WTC11 (cell line): ENCODE measurements at regions not wholly inside any gene's neighbourhood (a gene's known extent, or its start where the extent isn't known, plus 50 kb on each side); places are given as distances from the start of the nearest gene placed in this dataset.

Experiments
- SMAD4 ChIP-seq: sonication (generic); formaldehyde crosslinking; IDR thresholded peaks from 2 replicates; pipeline ENCODE4 v1.8.0; 2022; ENCODE audit warnings: mild to moderate bottlenecking, missing genetic modification reagents
- SP1 ChIP-seq: sonication (generic); formaldehyde crosslinking; conservative IDR thresholded peaks from 2 replicates; pipeline ENCODE4 v1.8.1; 2022; ENCODE audit warnings: missing genetic modification reagents
- TEAD1 ChIP-seq: sonication (generic); formaldehyde crosslinking; IDR thresholded peaks from 2 replicates; pipeline ENCODE4 v1.8.0; 2022; ENCODE audit warnings: mild to moderate bottlenecking, missing genetic modification reagents
- ZBTB21 ChIP-seq: sonication (generic); formaldehyde crosslinking; IDR thresholded peaks from 2 replicates; pipeline ENCODE4 v1.8.1; 2023; ENCODE audit warnings: mild to moderate bottlenecking, missing genetic modification reagents, borderline replicate concordance
- TF ChIP-seq, protein P1 (sequence below): sonication (generic); formaldehyde crosslinking; IDR thresholded peaks from 2 replicates; pipeline ENCODE4 v1.8.1; 2022; ENCODE audit warnings: missing genetic modification reagents, borderline replicate concordance
- TF ChIP-seq, protein P2 (sequence below): fragments of 250-450 bp; sonication (Bioruptor Pico); IDR thresholded peaks from 2 replicates; pipeline ENCODE4 v1.9.0; 2021; ENCODE audit warnings: mild to moderate bottlenecking, borderline replicate concordance
- TF ChIP-seq, protein P3 (sequence below): fragments of 200-600 bp; IDR thresholded peaks from 2 replicates; pipeline ENCODE4 v1.8.0; 2022; ENCODE audit warnings: antibody characterized with exemption
- TF ChIP-seq, protein P4 (sequence below): sonication (generic); formaldehyde crosslinking; IDR thresholded peaks from 2 replicates; pipeline ENCODE4 v1.8.0; 2022; ENCODE audit warnings: mild to moderate bottlenecking, missing genetic modification reagents
- TF ChIP-seq, protein P5 (sequence below): sonication (generic); formaldehyde crosslinking; IDR thresholded peaks from 2 replicates; pipeline ENCODE4 v1.8.1; 2023; ENCODE audit warnings: mild to moderate bottlenecking, missing genetic modification reagents

DNA sequence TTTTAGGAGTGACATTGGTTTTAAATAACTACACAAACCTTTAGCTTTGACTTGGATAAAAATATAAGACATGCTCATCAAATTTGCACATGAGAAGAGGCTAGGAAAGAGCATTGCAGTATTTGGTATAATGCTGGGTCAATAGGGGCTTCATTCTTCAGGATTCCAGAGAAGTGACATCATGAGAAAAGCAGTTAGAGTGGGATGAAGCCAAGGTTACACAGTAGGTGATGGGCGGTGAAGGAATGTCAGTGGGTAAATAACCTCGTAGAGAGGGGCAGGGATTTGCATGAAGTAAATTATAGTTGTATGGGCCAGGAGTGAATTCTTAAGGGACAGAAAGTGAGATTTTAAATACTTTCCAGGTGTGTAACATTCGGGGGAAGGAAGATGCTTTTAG is 216.2 kb downstream of the RFPL4B start:
- TF ChIP-seq, protein P1, sequence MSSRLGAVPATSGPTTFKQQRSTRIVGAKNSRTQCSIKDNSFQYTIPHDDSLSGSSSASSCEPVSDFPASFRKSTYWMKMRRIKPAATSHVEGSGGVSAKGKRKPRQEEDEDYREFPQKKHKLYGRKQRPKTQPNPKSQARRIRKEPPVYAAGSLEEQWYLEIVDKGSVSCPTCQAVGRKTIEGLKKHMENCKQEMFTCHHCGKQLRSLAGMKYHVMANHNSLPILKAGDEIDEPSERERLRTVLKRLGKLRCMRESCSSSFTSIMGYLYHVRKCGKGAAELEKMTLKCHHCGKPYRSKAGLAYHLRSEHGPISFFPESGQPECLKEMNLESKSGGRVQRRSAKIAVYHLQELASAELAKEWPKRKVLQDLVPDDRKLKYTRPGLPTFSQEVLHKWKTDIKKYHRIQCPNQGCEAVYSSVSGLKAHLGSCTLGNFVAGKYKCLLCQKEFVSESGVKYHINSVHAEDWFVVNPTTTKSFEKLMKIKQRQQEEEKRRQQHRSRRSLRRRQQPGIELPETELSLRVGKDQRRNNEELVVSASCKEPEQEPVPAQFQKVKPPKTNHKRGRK (CRISPR knock-in tag), result no peak
- TF ChIP-seq ZBTB21 (CRISPR knock-in tag), result no peak
- no peak for TF ChIP-seq TEAD1 (CRISPR knock-in tag)
- TF ChIP-seq, protein P2, sequence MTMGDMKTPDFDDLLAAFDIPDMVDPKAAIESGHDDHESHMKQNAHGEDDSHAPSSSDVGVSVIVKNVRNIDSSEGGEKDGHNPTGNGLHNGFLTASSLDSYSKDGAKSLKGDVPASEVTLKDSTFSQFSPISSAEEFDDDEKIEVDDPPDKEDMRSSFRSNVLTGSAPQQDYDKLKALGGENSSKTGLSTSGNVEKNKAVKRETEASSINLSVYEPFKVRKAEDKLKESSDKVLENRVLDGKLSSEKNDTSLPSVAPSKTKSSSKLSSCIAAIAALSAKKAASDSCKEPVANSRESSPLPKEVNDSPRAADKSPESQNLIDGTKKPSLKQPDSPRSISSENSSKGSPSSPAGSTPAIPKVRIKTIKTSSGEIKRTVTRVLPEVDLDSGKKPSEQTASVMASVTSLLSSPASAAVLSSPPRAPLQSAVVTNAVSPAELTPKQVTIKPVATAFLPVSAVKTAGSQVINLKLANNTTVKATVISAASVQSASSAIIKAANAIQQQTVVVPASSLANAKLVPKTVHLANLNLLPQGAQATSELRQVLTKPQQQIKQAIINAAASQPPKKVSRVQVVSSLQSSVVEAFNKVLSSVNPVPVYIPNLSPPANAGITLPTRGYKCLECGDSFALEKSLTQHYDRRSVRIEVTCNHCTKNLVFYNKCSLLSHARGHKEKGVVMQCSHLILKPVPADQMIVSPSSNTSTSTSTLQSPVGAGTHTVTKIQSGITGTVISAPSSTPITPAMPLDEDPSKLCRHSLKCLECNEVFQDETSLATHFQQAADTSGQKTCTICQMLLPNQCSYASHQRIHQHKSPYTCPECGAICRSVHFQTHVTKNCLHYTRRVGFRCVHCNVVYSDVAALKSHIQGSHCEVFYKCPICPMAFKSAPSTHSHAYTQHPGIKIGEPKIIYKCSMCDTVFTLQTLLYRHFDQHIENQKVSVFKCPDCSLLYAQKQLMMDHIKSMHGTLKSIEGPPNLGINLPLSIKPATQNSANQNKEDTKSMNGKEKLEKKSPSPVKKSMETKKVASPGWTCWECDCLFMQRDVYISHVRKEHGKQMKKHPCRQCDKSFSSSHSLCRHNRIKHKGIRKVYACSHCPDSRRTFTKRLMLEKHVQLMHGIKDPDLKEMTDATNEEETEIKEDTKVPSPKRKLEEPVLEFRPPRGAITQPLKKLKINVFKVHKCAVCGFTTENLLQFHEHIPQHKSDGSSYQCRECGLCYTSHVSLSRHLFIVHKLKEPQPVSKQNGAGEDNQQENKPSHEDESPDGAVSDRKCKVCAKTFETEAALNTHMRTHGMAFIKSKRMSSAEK (CRISPR knock-in tag), result no peak
- no peak for TF ChIP-seq SMAD4 (CRISPR knock-in tag)
- TF ChIP-seq, protein P3, sequence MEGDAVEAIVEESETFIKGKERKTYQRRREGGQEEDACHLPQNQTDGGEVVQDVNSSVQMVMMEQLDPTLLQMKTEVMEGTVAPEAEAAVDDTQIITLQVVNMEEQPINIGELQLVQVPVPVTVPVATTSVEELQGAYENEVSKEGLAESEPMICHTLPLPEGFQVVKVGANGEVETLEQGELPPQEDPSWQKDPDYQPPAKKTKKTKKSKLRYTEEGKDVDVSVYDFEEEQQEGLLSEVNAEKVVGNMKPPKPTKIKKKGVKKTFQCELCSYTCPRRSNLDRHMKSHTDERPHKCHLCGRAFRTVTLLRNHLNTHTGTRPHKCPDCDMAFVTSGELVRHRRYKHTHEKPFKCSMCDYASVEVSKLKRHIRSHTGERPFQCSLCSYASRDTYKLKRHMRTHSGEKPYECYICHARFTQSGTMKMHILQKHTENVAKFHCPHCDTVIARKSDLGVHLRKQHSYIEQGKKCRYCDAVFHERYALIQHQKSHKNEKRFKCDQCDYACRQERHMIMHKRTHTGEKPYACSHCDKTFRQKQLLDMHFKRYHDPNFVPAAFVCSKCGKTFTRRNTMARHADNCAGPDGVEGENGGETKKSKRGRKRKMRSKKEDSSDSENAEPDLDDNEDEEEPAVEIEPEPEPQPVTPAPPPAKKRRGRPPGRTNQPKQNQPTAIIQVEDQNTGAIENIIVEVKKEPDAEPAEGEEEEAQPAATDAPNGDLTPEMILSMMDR, result no peak
- TF ChIP-seq SP1, result no peak
- TF ChIP-seq, protein P4, sequence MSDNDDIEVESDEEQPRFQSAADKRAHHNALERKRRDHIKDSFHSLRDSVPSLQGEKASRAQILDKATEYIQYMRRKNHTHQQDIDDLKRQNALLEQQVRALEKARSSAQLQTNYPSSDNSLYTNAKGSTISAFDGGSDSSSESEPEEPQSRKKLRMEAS (CRISPR knock-in tag), result no peak
- TF ChIP-seq, protein P5, sequence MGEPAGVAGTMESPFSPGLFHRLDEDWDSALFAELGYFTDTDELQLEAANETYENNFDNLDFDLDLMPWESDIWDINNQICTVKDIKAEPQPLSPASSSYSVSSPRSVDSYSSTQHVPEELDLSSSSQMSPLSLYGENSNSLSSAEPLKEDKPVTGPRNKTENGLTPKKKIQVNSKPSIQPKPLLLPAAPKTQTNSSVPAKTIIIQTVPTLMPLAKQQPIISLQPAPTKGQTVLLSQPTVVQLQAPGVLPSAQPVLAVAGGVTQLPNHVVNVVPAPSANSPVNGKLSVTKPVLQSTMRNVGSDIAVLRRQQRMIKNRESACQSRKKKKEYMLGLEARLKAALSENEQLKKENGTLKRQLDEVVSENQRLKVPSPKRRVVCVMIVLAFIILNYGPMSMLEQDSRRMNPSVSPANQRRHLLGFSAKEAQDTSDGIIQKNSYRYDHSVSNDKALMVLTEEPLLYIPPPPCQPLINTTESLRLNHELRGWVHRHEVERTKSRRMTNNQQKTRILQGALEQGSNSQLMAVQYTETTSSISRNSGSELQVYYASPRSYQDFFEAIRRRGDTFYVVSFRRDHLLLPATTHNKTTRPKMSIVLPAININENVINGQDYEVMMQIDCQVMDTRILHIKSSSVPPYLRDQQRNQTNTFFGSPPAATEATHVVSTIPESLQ (CRISPR knock-in tag), result no peak
